ENCODE measurements at regions not wholly inside any gene's neighbourhood (a gene's known extent, or its start where the extent isn't known, plus 50 kb on each side); places are given as distances from the start of the nearest gene placed in this dataset.

GRCh38 chr18:7341581-7342337, 110.9 kb downstream of the LRRC30 start:
- ATAC-seq, result no peak
- BruUV-seq (replicated peaks), result no TSS peak
- no peak overlapping the region for H2AFZ ChIP-seq (ENCODE audit: low read depth, low read length, poor library complexity, severe bottlenecking)
- no peak overlapping the region for H3K4me2 ChIP-seq (ENCODE audit: low read length)
- H3K4me3 ChIP-seq (replicated peaks in 1 of 2; ENCODE audit: low read depth in 1 of 2, low read length in 2 of 2), result no peak overlapping the region
- POLR2A ChIA-PET, result no interaction called here
- CTCF ChIA-PET, result no interaction called here
- peaks cover 0 to 3% of the 10 kb centered on the region in 2 experiments; a peak in 2 of 4 replicates for H3K9me3 ChIP-seq (ENCODE audit: control insufficient read depth in 1 of 2, insufficient read depth in 1 of 2, low read depth in 1 of 2, low read length in 2 of 2)
- intact Hi-C loops (cut with micrococcal nuclease), result no loop called here
- no peaks in the 10 kb centered on the region for H3K4me1 ChIP-seq (ENCODE audit: control insufficient read depth in 1 of 2, insufficient read depth in 2 of 2, low read length in 2 of 2)
- no peak for DNase-seq (ENCODE audit: low read depth, low spot score)
- RAD21 ChIA-PET (ENCODE audit: low non-redundant PET in 1 of 2, low total read pairs in 2 of 2, uncharacterized antibody in 2 of 2, unreplicated experiment in 2 of 2), result no interaction called here
- no peaks in the 10 kb centered on the region for H4K20me1 ChIP-seq (ENCODE audit: insufficient read depth)
- no peaks in the 10 kb centered on the region for H3K36me3 ChIP-seq (ENCODE audit: control insufficient read depth in 1 of 2, insufficient read depth in 2 of 2, low read length in 2 of 2)
- H3K27ac ChIP-seq (ENCODE audit: low read depth, low read length), result no peak overlapping the region
- H3K27me3 ChIP-seq (ENCODE audit: insufficient read depth, low read length), result no peaks in the 10 kb centered on the region
- no peak for TF ChIP-seq JUND (IDR thresholded peaks at IDR 0.05)
- TF ChIP-seq EZH2 (IDR thresholded peaks at IDR 0.05), result no peak
- no peak for TF ChIP-seq YY1 (IDR thresholded peaks at IDR 0.05; ENCODE audit: extremely low read depth, insufficient replicate concordance, low read depth, low read length)
- no peak for TF ChIP-seq EZH2phosphoT487 (IDR thresholded peaks at IDR 0.05; ENCODE audit: borderline replicate concordance)
- TF ChIP-seq POLR2A (IDR thresholded peaks at IDR 0.05; ENCODE audit: borderline replicate concordance, extremely low read depth, insufficient read depth, insufficient read length), result no peak
- TF ChIP-seq ZBTB33 (IDR thresholded peaks at IDR 0.05; ENCODE audit: extremely low read depth, insufficient replicate concordance, low read length), result no peak
- no peak for TF ChIP-seq CBX3 (IDR thresholded peaks at IDR 0.05; ENCODE audit: low read depth)
- TF ChIP-seq CEBPB (IDR thresholded peaks at IDR 0.05; ENCODE audit: low read depth), result no peak
- TF ChIP-seq ELF1 (IDR thresholded peaks at IDR 0.05; ENCODE audit: borderline replicate concordance, low read depth), result no peak
- TF ChIP-seq SIN3A (IDR thresholded peaks at IDR 0.05; ENCODE audit: low read depth), result no peak
- TF ChIP-seq MAX (IDR thresholded peaks at IDR 0.05), result no peak
- TF ChIP-seq SRF (IDR thresholded peaks at IDR 0.05; ENCODE audit: low read depth), result no peak
- no peak for TF ChIP-seq REST (IDR thresholded peaks at IDR 0.05; ENCODE audit: low read depth)
- TF ChIP-seq POLR2AphosphoS5 (IDR thresholded peaks at IDR 0.05; ENCODE audit: low read depth, low read length), result no peak
- TF ChIP-seq SP1 (IDR thresholded peaks at IDR 0.05; ENCODE audit: low read depth), result no peak
- H3K79me2 ChIP-seq (ENCODE audit: insufficient read depth, low read length), result no peaks in the 10 kb centered on the region
- no peaks in the 10 kb centered on the region for H3K9me2 ChIP-seq (ENCODE audit: insufficient read depth)
- no peak overlapping the region for H3K9ac ChIP-seq (ENCODE audit: low read length)

Data from HCT116 (cell line).